HUES48 (cell line): ENCODE measurements at regions not wholly inside any gene's neighbourhood (a gene's known extent, or its start where the extent isn't known, plus 50 kb on each side); places are given as distances from the start of the nearest gene placed in this dataset.

ENCODE experiments used
- H3K27ac ChIP-seq: one replicate; pipeline ENCODE4 v1.7.0; 2013; ENCODE audit warnings: low read depth, low read length, inconsistent platforms
- H3K27me3 ChIP-seq: 2 replicates; pipeline ENCODE4 v1.6.1; 2013; ENCODE audit warnings: mild to moderate bottlenecking, low read length; ENCODE audit not compliant: control insufficient read depth, insufficient read depth
- H3K36me3 ChIP-seq: 2 replicates; pipeline ENCODE4 v1.6.1; 2013; ENCODE audit warnings: low read length; ENCODE audit not compliant: control insufficient read depth, insufficient read depth
- H3K4me1 ChIP-seq: 2 replicates; pipeline ENCODE4 v1.6.1; 2013; ENCODE audit warnings: mild to moderate bottlenecking, low read length; ENCODE audit not compliant: control insufficient read depth, insufficient read depth
- H3K4me3 ChIP-seq: 2 replicates; pipeline ENCODE4 v1.5.1; 2013; ENCODE audit warnings: mild to moderate bottlenecking, low read depth, low read length
- H3K9ac ChIP-seq: 2 replicates; pipeline ENCODE4 v1.6.1; 2013; ENCODE audit warnings: mild to moderate bottlenecking, low read depth, low read length, moderate library complexity
- H3K9me3 ChIP-seq: 2 replicates; pipeline ENCODE4 v1.6.1; 2013; ENCODE audit warnings: low read length; ENCODE audit not compliant: control insufficient read depth, insufficient read depth

- Histone ChIP-seq H3K9me3 (no peaks in the 10 kb centered on the region), H3K4me1 (peaks cover 9% of the 10 kb centered on the region), H3K9ac (no peak overlapping the region), H3K27ac (no peak overlapping the region), H3K4me3 (no peak overlapping the region), H3K36me3 (no peaks in the 10 kb centered on the region), H3K27me3 (no peaks in the 10 kb centered on the region)
Measured at GRCh38 chr10:33802566-33802965, 468.1 kb upstream of the NRP1 start.

GRCh38 chr10:33801705-33802104 lies 467.2 kb upstream of the NRP1 start:
- Histone ChIP-seq H3K4me3 (no peak overlapping the region), H3K27ac (no peak overlapping the region), H3K36me3 (no peaks in the 10 kb centered on the region), H3K9ac (no peak overlapping the region), H3K4me1 (peaks cover 7% of the 10 kb centered on the region; the same call in 1 of the 2 replicates), H3K9me3 (no peaks in the 10 kb centered on the region), H3K27me3 (no peaks in the 10 kb centered on the region)

GRCh38 chr10:33800986-33801385 lies 466.5 kb upstream of the NRP1 start:
- H3K27ac ChIP-seq = no peak overlapping the region
- no peak overlapping the region for H3K4me3 ChIP-seq
- no peaks in the 10 kb centered on the region for H3K9me3 ChIP-seq
- no peaks in the 10 kb centered on the region for H3K27me3 ChIP-seq
- no peaks in the 10 kb centered on the region for H3K36me3 ChIP-seq
- no peak overlapping the region for H3K9ac ChIP-seq
- H3K4me1 ChIP-seq = peaks cover 7% of the 10 kb centered on the region; the same call in 1 of the 2 replicates

GRCh38 chr10:33800545-33800944 lies 466.1 kb upstream of the NRP1 start:
- peaks cover 7% of the 10 kb centered on the region; the same call in 1 of the 2 replicates for H3K4me1 ChIP-seq
- no peak overlapping the region for H3K9ac ChIP-seq
- no peak overlapping the region for H3K27ac ChIP-seq
- H3K36me3 ChIP-seq = no peaks in the 10 kb centered on the region
- no peaks in the 10 kb centered on the region for H3K9me3 ChIP-seq
- H3K4me3 ChIP-seq = no peak overlapping the region
- no peaks in the 10 kb centered on the region for H3K27me3 ChIP-seq

GRCh38 chr10:33799944-33800323 lies 465.5 kb upstream of the NRP1 start:
- no peak overlapping the region for H3K4me3 ChIP-seq
- H3K9ac ChIP-seq = no peak overlapping the region
- no peak overlapping the region for H3K27ac ChIP-seq
- no peaks in the 10 kb centered on the region for H3K36me3 ChIP-seq
- H3K9me3 ChIP-seq = no peaks in the 10 kb centered on the region
- H3K27me3 ChIP-seq = no peaks in the 10 kb centered on the region
- peaks cover 7% of the 10 kb centered on the region; the same call in 1 of the 2 replicates for H3K4me1 ChIP-seq

GRCh38 chr10:33799281-33799943 lies 464.9 kb upstream of the NRP1 start:
- Histone ChIP-seq H3K9ac (no peak overlapping the region), H3K27ac (no peak overlapping the region), H3K4me3 (no peak overlapping the region), H3K36me3 (no peaks in the 10 kb centered on the region), H3K27me3 (no peaks in the 10 kb centered on the region), H3K9me3 (no peaks in the 10 kb centered on the region), H3K4me1 (peaks cover 7% of the 10 kb centered on the region; the same call in 1 of the 2 replicates)

GRCh38 chr10:33798754-33799153 lies 464.3 kb upstream of the NRP1 start:
- no peaks in the 10 kb centered on the region for H3K36me3 ChIP-seq
- peaks cover 7% of the 10 kb centered on the region; the same call in 1 of the 2 replicates for H3K4me1 ChIP-seq
- H3K9ac ChIP-seq = no peak overlapping the region
- no peaks in the 10 kb centered on the region for H3K9me3 ChIP-seq
- H3K4me3 ChIP-seq = no peak overlapping the region
- H3K27ac ChIP-seq = no peak overlapping the region
- no peaks in the 10 kb centered on the region for H3K27me3 ChIP-seq

- no peaks in the 10 kb centered on the region for H3K27me3 ChIP-seq
- H3K9ac ChIP-seq = no peak overlapping the region
- no peak overlapping the region for H3K27ac ChIP-seq
- no peak overlapping the region for H3K4me3 ChIP-seq
- peaks cover 7% of the 10 kb centered on the region for H3K4me1 ChIP-seq
- H3K36me3 ChIP-seq = no peaks in the 10 kb centered on the region
- H3K9me3 ChIP-seq = no peaks in the 10 kb centered on the region
Measured at GRCh38 chr10:33796680-33797079, 462.2 kb upstream of the NRP1 start.

GRCh38 chr10:33795529-33795928 lies 461.1 kb upstream of the NRP1 start:
- Histone ChIP-seq H3K4me3 (no peak overlapping the region), H3K9ac (no peak overlapping the region), H3K27ac (no peak overlapping the region), H3K27me3 (no peaks in the 10 kb centered on the region), H3K4me1 (peaks cover 15% of the 10 kb centered on the region), H3K36me3 (no peaks in the 10 kb centered on the region), H3K9me3 (no peaks in the 10 kb centered on the region)

- no peak overlapping the region for H3K27ac ChIP-seq
- peaks cover 20% of the 10 kb centered on the region for H3K4me1 ChIP-seq
- no peaks in the 10 kb centered on the region for H3K36me3 ChIP-seq
- H3K9ac ChIP-seq = no peak overlapping the region
- no peaks in the 10 kb centered on the region for H3K27me3 ChIP-seq
- H3K9me3 ChIP-seq = no peaks in the 10 kb centered on the region
- no peak overlapping the region for H3K4me3 ChIP-seq
Measured at GRCh38 chr10:33794460-33794859, 460.0 kb upstream of the NRP1 start.

- Histone ChIP-seq H3K36me3 (no peaks in the 10 kb centered on the region), H3K27ac (no peak overlapping the region), H3K9ac (no peak overlapping the region), H3K4me1 (peaks cover 14% of the 10 kb centered on the region), H3K27me3 (no peaks in the 10 kb centered on the region), H3K9me3 (no peaks in the 10 kb centered on the region), H3K4me3 (no peak overlapping the region)
Measured at GRCh38 chr10:33793793-33794192, 459.3 kb upstream of the NRP1 start.
